GM23338 (cell line): ENCODE measurements at regions not wholly inside any gene's neighbourhood (a gene's known extent, or its start where the extent isn't known, plus 50 kb on each side); places are given as distances from the start of the nearest gene placed in this dataset.

Experiments
- ATAC-seq: fragments of 200-7000 bp; cut with Tn5 transposase; 3 replicates; pipeline ENCODE4 v1.9.1; 2020
- DNase-seq: peaks from one replicate; pipeline ENCODE4 v3.0.0-alpha.2; 2015; ENCODE audit warnings: low spot score
- H2AFZ ChIP-seq: fragments of 200-600 bp; sonication (generic); 2 replicates; pipeline ENCODE4 v1.8.0; 2016; ENCODE audit warnings: antibody characterized with exemption, mild to moderate bottlenecking, moderate library complexity
- H3F3A ChIP-seq: fragments of 200-600 bp; sonication (generic); replicated peaks from 2 replicates; pipeline ENCODE4 v1.8.0; 2017; ENCODE audit warnings: antibody characterized with exemption, mixed run types, low read depth
- H3K27ac ChIP-seq: fragments of 200-600 bp; sonication (generic); 2 replicates; pipeline ENCODE4 v1.6.1; 2016; ENCODE audit warnings: low read depth
- H3K27me3 ChIP-seq: fragments of 200-600 bp; sonication (generic); 2 replicates; pipeline ENCODE4 v1.8.0; 2016; ENCODE audit warnings: mild to moderate bottlenecking, mixed run types, moderate library complexity; ENCODE audit not compliant: insufficient read depth
- H3K36me3 ChIP-seq: fragments of 200-600 bp; sonication (generic); 2 replicates; pipeline ENCODE4 v1.8.0; 2016; ENCODE audit warnings: mild to moderate bottlenecking; ENCODE audit not compliant: insufficient read depth
- H3K4me1 ChIP-seq: fragments of 200-600 bp; sonication (generic); 2 replicates; pipeline ENCODE4 v1.8.0; 2016; ENCODE audit warnings: mild to moderate bottlenecking, moderate library complexity; ENCODE audit not compliant: insufficient read depth
- H3K4me2 ChIP-seq: fragments of 200-600 bp; sonication (generic); 2 replicates; pipeline ENCODE4 v1.7.1; 2017; ENCODE audit warnings: mixed run types
- H3K4me3 ChIP-seq: fragments of 200-600 bp; sonication (generic); 2 replicates; pipeline ENCODE4 v1.6.1; 2016; ENCODE audit warnings: mixed run types
- H3K79me2 ChIP-seq: fragments of 200-600 bp; sonication (generic); replicated peaks from 2 replicates; pipeline ENCODE4 v1.8.0; 2017; ENCODE audit warnings: mild to moderate bottlenecking; ENCODE audit not compliant: insufficient read depth
- H3K9me2 ChIP-seq: fragments of 200-600 bp; sonication (generic); 2 replicates; pipeline ENCODE4 v1.8.0; 2017; ENCODE audit not compliant: insufficient read depth
- H4K20me1 ChIP-seq: fragments of 200-600 bp; sonication (generic); replicated peaks from 2 replicates; pipeline ENCODE4 v1.8.0; 2017; ENCODE audit warnings: mild to moderate bottlenecking; ENCODE audit not compliant: insufficient read depth
- H3K27ac Mint-ChIP-seq: 2 replicates; pipeline ENCODE4 v1.8.0; 2020; ENCODE audit warnings: inconsistent platforms, mild to moderate bottlenecking, moderate library complexity, mixed read lengths
- H3K27me3 Mint-ChIP-seq: 3 replicates; pipeline ENCODE4 v1.8.0; 2022; ENCODE audit warnings: low read depth, mild to moderate bottlenecking, moderate library complexity, mixed read lengths, inconsistent platforms; ENCODE audit not compliant: insufficient read depth, poor library complexity
- H3K36me3 Mint-ChIP-seq: 3 replicates; pipeline ENCODE4 v1.8.0; 2021; ENCODE audit warnings: low read depth, mild to moderate bottlenecking, inconsistent platforms, moderate library complexity, mixed read lengths
- H3K4me1 Mint-ChIP-seq: 3 replicates; pipeline ENCODE4 v1.8.0; 2020; ENCODE audit warnings: mild to moderate bottlenecking, inconsistent platforms, mixed read lengths
- H3K4me3 Mint-ChIP-seq: 3 replicates; pipeline ENCODE4 v1.8.0; 2021; ENCODE audit warnings: moderate library complexity, mild to moderate bottlenecking, inconsistent platforms, mixed read lengths
- H3K9me3 Mint-ChIP-seq: 3 replicates; pipeline ENCODE4 v1.8.0; 2020; ENCODE audit warnings: moderate library complexity, mild to moderate bottlenecking, inconsistent platforms, mixed read lengths
- CREB1 ChIP-seq: fragments of 250-450 bp; sonication (Bioruptor Pico); IDR thresholded peaks from 2 replicates; pipeline ENCODE4 v1.5.0; 2020; ENCODE audit warnings: low read depth, mild to moderate bottlenecking, moderate library complexity
- EZH2 ChIP-seq: fragments of 200-600 bp; sonication (generic); IDR thresholded peaks from one replicate; pipeline ENCODE4 v1.8.0; 2017; ENCODE audit warnings: antibody characterized with exemption, mild to moderate bottlenecking, low read depth; ENCODE audit not compliant: unreplicated experiment
- EZH2phosphoT487 ChIP-seq: fragments of 200-600 bp; sonication (generic); IDR thresholded peaks from one replicate; pipeline ENCODE4 v1.8.1; 2018; ENCODE audit warnings: antibody characterized with exemption; ENCODE audit not compliant: unreplicated experiment
- JUNB ChIP-seq: IDR thresholded peaks from one replicate; pipeline ENCODE4 v1.6.1; 2016; ENCODE audit warnings: antibody characterized with exemption; ENCODE audit not compliant: unreplicated experiment
- NANOG ChIP-seq: IDR thresholded peaks from 2 replicates; pipeline ENCODE4 v1.6.1; 2016; ENCODE audit warnings: antibody characterized with exemption, borderline replicate concordance
- POLR2AphosphoS5 ChIP-seq: IDR thresholded peaks from 2 replicates; pipeline ENCODE4 v1.6.1; 2016; ENCODE audit warnings: antibody characterized with exemption, low read depth
- STAT1 ChIP-seq: IDR thresholded peaks from one replicate; pipeline ENCODE4 v1.6.1; 2016; ENCODE audit warnings: antibody characterized with exemption; ENCODE audit not compliant: unreplicated experiment
- ZNF114 ChIP-seq: fragments of 250-450 bp; sonication (Bioruptor Pico); IDR thresholded peaks from 2 replicates; pipeline ENCODE4 v1.5.0; 2020; ENCODE audit warnings: mild to moderate bottlenecking, moderate library complexity
- ZNF331 ChIP-seq: fragments of 250-450 bp; sonication (Bioruptor Pico); IDR thresholded peaks from 2 replicates; pipeline ENCODE4 v1.5.0; 2020; ENCODE audit warnings: low read depth, mild to moderate bottlenecking, moderate library complexity
- TF ChIP-seq, protein P1 (sequence below), 2 experiments: fragments of 200-600 bp in 1 of 2; sonication (generic) in 1 of 2; conservative IDR thresholded peaks; 2 replicates each; pipeline versions ENCODE4 v1.5.1 to v1.6.1; 2016 to 2017; ENCODE audit warnings: antibody characterized with exemption in 2 of 2, low read depth in 2 of 2, mild to moderate bottlenecking in 2 of 2, moderate library complexity in 1 of 2
- TF ChIP-seq, protein P2 (sequence below): IDR thresholded peaks from 2 replicates; pipeline ENCODE4 v1.6.1; 2016; ENCODE audit warnings: antibody characterized with exemption
- TF ChIP-seq, protein P3 (sequence below): fragments of 250-450 bp; sonication (Bioruptor Pico); IDR thresholded peaks from 2 replicates; pipeline ENCODE4 v1.5.0; 2020; ENCODE audit warnings: mild to moderate bottlenecking, moderate library complexity
- TF ChIP-seq, protein P4 (sequence below): IDR thresholded peaks from one replicate; pipeline ENCODE4 v1.6.1; 2018; ENCODE audit warnings: antibody characterized with exemption; ENCODE audit not compliant: unreplicated experiment

DNA sequence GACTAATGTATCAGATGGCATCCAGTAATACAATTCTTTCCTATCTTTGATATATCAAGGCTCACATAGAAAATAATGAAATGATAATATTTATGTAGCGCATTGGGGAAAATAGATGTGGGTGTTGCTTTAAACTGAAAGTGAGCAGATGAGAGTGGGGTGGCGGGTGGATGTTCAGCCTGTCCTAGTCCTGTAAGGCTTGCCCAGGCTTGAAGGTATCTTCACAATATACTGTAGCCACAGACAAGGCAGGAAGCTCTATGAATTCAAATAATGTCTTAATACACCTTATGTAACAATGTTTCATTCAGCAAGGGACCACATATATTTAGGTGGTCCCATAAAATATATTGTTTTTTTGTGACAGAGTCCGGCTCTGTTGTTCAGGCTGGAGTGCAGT lies 334.9 kb upstream of the NAALADL2 start:
- Mint-ChIP-seq H3K4me1 (no peaks in the 10 kb centered on the region), H3K36me3 (peaks cover 7% of the 10 kb centered on the region; the same call in 2 of the 3 replicates), H3K27me3 (no peaks in the 10 kb centered on the region), H3K27ac (no peak overlapping the region; the same call in 1 of the 2 replicates), H3K9me3 (no peaks in the 10 kb centered on the region), H3K4me3 (no peak overlapping the region)
- DNase-seq (no peak), ATAC-seq (no peak)
- no peaks in the 10 kb centered on the region for H3F3A ChIP-seq
- H4K20me1 ChIP-seq, result no peaks in the 10 kb centered on the region
- no peaks in the 10 kb centered on the region for H3K27me3 ChIP-seq
- no peaks in the 10 kb centered on the region for H3K79me2 ChIP-seq
- TF ChIP-seq NANOG (no peak), EZH2 (no peak), JUNB (no peak), POLR2AphosphoS5 (no peak), CREB1 (no peak), EZH2phosphoT487 (no peak), ZNF114 (CRISPR knock-in tag) (no peak), STAT1 (no peak), ZNF331 (CRISPR knock-in tag) (no peak)
- TF ChIP-seq, protein P1, sequence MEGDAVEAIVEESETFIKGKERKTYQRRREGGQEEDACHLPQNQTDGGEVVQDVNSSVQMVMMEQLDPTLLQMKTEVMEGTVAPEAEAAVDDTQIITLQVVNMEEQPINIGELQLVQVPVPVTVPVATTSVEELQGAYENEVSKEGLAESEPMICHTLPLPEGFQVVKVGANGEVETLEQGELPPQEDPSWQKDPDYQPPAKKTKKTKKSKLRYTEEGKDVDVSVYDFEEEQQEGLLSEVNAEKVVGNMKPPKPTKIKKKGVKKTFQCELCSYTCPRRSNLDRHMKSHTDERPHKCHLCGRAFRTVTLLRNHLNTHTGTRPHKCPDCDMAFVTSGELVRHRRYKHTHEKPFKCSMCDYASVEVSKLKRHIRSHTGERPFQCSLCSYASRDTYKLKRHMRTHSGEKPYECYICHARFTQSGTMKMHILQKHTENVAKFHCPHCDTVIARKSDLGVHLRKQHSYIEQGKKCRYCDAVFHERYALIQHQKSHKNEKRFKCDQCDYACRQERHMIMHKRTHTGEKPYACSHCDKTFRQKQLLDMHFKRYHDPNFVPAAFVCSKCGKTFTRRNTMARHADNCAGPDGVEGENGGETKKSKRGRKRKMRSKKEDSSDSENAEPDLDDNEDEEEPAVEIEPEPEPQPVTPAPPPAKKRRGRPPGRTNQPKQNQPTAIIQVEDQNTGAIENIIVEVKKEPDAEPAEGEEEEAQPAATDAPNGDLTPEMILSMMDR (conservative IDR thresholded peaks at IDR 0.05; ENCODE audit: low read depth in 2 of 2), result no peak
- TF ChIP-seq, protein P2, sequence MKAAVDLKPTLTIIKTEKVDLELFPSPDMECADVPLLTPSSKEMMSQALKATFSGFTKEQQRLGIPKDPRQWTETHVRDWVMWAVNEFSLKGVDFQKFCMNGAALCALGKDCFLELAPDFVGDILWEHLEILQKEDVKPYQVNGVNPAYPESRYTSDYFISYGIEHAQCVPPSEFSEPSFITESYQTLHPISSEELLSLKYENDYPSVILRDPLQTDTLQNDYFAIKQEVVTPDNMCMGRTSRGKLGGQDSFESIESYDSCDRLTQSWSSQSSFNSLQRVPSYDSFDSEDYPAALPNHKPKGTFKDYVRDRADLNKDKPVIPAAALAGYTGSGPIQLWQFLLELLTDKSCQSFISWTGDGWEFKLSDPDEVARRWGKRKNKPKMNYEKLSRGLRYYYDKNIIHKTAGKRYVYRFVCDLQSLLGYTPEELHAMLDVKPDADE, result no peak
- TF ChIP-seq, protein P3, sequence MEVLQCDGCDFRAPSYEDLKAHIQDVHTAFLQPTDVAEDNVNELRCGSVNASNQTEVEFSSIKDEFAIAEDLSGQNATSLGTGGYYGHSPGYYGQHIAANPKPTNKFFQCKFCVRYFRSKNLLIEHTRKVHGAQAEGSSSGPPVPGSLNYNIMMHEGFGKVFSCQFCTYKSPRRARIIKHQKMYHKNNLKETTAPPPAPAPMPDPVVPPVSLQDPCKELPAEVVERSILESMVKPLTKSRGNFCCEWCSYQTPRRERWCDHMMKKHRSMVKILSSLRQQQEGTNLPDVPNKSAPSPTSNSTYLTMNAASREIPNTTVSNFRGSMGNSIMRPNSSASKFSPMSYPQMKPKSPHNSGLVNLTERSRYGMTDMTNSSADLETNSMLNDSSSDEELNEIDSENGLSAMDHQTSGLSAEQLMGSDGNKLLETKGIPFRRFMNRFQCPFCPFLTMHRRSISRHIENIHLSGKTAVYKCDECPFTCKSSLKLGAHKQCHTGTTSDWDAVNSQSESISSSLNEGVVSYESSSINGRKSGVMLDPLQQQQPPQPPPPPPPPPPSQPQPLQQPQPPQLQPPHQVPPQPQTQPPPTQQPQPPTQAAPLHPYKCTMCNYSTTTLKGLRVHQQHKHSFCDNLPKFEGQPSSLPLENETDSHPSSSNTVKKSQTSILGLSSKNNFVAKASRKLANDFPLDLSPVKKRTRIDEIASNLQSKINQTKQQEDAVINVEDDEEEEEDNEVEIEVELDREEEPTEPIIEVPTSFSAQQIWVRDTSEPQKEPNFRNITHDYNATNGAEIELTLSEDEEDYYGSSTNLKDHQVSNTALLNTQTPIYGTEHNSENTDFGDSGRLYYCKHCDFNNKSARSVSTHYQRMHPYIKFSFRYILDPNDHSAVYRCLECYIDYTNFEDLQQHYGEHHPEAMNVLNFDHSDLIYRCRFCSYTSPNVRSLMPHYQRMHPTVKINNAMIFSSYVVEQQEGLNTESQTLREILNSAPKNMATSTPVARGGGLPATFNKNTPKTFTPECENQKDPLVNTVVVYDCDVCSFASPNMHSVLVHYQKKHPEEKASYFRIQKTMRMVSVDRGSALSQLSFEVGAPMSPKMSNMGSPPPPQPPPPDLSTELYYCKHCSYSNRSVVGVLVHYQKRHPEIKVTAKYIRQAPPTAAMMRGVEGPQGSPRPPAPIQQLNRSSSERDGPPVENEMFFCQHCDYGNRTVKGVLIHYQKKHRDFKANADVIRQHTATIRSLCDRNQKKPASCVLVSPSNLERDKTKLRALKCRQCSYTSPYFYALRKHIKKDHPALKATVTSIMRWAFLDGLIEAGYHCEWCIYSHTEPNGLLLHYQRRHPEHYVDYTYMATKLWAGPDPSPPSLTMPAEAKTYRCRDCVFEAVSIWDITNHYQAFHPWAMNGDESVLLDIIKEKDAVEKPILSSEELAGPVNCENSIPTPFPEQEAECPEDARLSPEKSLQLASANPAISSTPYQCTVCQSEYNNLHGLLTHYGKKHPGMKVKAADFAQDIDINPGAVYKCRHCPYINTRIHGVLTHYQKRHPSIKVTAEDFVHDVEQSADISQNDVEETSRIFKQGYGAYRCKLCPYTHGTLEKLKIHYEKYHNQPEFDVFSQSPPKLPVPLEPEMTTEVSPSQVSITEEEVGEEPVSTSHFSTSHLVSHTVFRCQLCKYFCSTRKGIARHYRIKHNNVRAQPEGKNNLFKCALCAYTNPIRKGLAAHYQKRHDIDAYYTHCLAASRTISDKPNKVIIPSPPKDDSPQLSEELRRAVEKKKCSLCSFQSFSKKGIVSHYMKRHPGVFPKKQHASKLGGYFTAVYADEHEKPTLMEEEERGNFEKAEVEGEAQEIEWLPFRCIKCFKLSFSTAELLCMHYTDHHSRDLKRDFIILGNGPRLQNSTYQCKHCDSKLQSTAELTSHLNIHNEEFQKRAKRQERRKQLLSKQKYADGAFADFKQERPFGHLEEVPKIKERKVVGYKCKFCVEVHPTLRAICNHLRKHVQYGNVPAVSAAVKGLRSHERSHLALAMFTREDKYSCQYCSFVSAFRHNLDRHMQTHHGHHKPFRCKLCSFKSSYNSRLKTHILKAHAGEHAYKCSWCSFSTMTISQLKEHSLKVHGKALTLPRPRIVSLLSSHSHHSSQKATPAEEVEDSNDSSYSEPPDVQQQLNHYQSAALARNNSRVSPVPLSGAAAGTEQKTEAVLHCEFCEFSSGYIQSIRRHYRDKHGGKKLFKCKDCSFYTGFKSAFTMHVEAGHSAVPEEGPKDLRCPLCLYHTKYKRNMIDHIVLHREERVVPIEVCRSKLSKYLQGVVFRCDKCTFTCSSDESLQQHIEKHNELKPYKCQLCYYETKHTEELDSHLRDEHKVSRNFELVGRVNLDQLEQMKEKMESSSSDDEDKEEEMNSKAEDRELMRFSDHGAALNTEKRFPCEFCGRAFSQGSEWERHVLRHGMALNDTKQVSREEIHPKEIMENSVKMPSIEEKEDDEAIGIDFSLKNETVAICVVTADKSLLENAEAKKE (CRISPR knock-in tag), result no peak
- TF ChIP-seq, protein P4, sequence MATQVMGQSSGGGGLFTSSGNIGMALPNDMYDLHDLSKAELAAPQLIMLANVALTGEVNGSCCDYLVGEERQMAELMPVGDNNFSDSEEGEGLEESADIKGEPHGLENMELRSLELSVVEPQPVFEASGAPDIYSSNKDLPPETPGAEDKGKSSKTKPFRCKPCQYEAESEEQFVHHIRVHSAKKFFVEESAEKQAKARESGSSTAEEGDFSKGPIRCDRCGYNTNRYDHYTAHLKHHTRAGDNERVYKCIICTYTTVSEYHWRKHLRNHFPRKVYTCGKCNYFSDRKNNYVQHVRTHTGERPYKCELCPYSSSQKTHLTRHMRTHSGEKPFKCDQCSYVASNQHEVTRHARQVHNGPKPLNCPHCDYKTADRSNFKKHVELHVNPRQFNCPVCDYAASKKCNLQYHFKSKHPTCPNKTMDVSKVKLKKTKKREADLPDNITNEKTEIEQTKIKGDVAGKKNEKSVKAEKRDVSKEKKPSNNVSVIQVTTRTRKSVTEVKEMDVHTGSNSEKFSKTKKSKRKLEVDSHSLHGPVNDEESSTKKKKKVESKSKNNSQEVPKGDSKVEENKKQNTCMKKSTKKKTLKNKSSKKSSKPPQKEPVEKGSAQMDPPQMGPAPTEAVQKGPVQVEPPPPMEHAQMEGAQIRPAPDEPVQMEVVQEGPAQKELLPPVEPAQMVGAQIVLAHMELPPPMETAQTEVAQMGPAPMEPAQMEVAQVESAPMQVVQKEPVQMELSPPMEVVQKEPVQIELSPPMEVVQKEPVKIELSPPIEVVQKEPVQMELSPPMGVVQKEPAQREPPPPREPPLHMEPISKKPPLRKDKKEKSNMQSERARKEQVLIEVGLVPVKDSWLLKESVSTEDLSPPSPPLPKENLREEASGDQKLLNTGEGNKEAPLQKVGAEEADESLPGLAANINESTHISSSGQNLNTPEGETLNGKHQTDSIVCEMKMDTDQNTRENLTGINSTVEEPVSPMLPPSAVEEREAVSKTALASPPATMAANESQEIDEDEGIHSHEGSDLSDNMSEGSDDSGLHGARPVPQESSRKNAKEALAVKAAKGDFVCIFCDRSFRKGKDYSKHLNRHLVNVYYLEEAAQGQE, result no peak
- 0 out of 2 replicates have a peak, but pooled peaks cover 3% of the 10 kb centered on the region for H3K9me2 ChIP-seq
- H3K4me3 ChIP-seq, result no peak overlapping the region
- H3K36me3 ChIP-seq, result no peaks in the 10 kb centered on the region
- no peak overlapping the region for H3K27ac ChIP-seq
- H3K4me1 ChIP-seq, result no peaks in the 10 kb centered on the region
- H3K4me2 ChIP-seq, result no peak overlapping the region
- no peak overlapping the region for H2AFZ ChIP-seq
